ENCODE measurements at regions not wholly inside any gene's neighbourhood (a gene's known extent, or its start where the extent isn't known, plus 50 kb on each side); places are given as distances from the start of the nearest gene placed in this dataset.

DNA sequence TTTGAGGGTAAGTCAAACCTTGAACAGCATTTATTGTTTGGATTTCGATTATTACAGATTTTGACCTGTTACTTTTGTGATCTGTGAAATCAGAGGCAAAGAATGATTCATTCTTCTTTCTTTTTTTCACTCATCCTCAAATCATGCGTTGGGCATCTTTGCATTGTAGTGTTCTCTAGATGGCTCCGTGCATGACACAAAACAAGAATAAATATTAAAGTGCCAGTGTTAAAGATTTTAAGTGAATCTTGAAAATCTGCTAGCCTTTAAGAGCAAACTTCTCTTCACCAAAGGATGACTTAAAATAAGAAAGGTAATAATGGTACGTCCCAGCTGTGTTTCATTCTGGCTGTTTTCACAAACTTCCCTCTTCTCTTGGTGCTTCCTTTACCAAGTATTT lies 361.9 kb upstream of the SMARCA2 start:
- no peak overlapping the region for H3K27ac ChIP-seq (ENCODE audit: low read length)
- no peak overlapping the region for H3K9ac ChIP-seq (ENCODE audit: low read length)
- H3K36me3 ChIP-seq (ENCODE audit: insufficient read depth, low read length): no peaks in the 10 kb centered on the region
- no peak overlapping the region for H2AFZ ChIP-seq (ENCODE audit: low read depth, low read length)
- no peak overlapping the region for H3K4me2 ChIP-seq (ENCODE audit: low read length)
- H3K9me2 ChIP-seq (ENCODE audit: insufficient read depth, low read length): no peaks in the 10 kb centered on the region
- no peaks in the 10 kb centered on the region for H3F3A ChIP-seq (ENCODE audit: insufficient read depth, low read length, poor library complexity, severe bottlenecking)
- TF ChIP-seq, protein P1, sequence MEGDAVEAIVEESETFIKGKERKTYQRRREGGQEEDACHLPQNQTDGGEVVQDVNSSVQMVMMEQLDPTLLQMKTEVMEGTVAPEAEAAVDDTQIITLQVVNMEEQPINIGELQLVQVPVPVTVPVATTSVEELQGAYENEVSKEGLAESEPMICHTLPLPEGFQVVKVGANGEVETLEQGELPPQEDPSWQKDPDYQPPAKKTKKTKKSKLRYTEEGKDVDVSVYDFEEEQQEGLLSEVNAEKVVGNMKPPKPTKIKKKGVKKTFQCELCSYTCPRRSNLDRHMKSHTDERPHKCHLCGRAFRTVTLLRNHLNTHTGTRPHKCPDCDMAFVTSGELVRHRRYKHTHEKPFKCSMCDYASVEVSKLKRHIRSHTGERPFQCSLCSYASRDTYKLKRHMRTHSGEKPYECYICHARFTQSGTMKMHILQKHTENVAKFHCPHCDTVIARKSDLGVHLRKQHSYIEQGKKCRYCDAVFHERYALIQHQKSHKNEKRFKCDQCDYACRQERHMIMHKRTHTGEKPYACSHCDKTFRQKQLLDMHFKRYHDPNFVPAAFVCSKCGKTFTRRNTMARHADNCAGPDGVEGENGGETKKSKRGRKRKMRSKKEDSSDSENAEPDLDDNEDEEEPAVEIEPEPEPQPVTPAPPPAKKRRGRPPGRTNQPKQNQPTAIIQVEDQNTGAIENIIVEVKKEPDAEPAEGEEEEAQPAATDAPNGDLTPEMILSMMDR (IDR thresholded peaks at IDR 0.05; ENCODE audit: poor library complexity, severe bottlenecking): no peak
- TF ChIP-seq, protein P2, sequence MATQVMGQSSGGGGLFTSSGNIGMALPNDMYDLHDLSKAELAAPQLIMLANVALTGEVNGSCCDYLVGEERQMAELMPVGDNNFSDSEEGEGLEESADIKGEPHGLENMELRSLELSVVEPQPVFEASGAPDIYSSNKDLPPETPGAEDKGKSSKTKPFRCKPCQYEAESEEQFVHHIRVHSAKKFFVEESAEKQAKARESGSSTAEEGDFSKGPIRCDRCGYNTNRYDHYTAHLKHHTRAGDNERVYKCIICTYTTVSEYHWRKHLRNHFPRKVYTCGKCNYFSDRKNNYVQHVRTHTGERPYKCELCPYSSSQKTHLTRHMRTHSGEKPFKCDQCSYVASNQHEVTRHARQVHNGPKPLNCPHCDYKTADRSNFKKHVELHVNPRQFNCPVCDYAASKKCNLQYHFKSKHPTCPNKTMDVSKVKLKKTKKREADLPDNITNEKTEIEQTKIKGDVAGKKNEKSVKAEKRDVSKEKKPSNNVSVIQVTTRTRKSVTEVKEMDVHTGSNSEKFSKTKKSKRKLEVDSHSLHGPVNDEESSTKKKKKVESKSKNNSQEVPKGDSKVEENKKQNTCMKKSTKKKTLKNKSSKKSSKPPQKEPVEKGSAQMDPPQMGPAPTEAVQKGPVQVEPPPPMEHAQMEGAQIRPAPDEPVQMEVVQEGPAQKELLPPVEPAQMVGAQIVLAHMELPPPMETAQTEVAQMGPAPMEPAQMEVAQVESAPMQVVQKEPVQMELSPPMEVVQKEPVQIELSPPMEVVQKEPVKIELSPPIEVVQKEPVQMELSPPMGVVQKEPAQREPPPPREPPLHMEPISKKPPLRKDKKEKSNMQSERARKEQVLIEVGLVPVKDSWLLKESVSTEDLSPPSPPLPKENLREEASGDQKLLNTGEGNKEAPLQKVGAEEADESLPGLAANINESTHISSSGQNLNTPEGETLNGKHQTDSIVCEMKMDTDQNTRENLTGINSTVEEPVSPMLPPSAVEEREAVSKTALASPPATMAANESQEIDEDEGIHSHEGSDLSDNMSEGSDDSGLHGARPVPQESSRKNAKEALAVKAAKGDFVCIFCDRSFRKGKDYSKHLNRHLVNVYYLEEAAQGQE (IDR thresholded peaks at IDR 0.05; ENCODE audit: borderline replicate concordance): no peak
- TF ChIP-seq RAD21 (conservative IDR thresholded peaks at IDR 0.05) (no peak), POLR2AphosphoS5 (IDR thresholded peaks at IDR 0.05) (no peak)
- H3K9me3 ChIP-seq (ENCODE audit: low read length): no peaks in the 10 kb centered on the region
- H4K20me1 ChIP-seq (ENCODE audit: insufficient read depth): no peaks in the 10 kb centered on the region
- H3K79me2 ChIP-seq (replicated peaks; ENCODE audit: insufficient read depth, low read length): no peaks in the 10 kb centered on the region
- H3K27me3 ChIP-seq (ENCODE audit: insufficient read depth, low read depth, low read length): no peaks in the 10 kb centered on the region
- H3K4me3 ChIP-seq (ENCODE audit: low read length): no peak overlapping the region

- Histone ChIP-seq H4K20me1 (ENCODE audit: insufficient read depth) (no peaks in the 10 kb centered on the region), H3K79me2 (replicated peaks; ENCODE audit: insufficient read depth, low read length) (no peaks in the 10 kb centered on the region), H3K27me3 (ENCODE audit: insufficient read depth, low read depth, low read length) (no peaks in the 10 kb centered on the region), H3K4me2 (ENCODE audit: low read length) (no peak overlapping the region), H3K36me3 (ENCODE audit: insufficient read depth, low read length) (no peaks in the 10 kb centered on the region), H3K27ac (ENCODE audit: low read length) (no peak overlapping the region), H3K9me3 (ENCODE audit: low read length) (no peaks in the 10 kb centered on the region), H3K9ac (ENCODE audit: low read length) (no peak overlapping the region), H2AFZ (ENCODE audit: low read depth, low read length) (no peak overlapping the region), H3F3A (ENCODE audit: insufficient read depth, low read length, poor library complexity, severe bottlenecking) (no peaks in the 10 kb centered on the region), H3K4me3 (ENCODE audit: low read length) (no peak overlapping the region), H3K9me2 (ENCODE audit: insufficient read depth, low read length) (no peaks in the 10 kb centered on the region)
- TF ChIP-seq SMC3 (conservative IDR thresholded peaks at IDR 0.05; ENCODE audit: poor library complexity) (no peak), POLR2AphosphoS5 (IDR thresholded peaks at IDR 0.05) (no peak), TAF1 (IDR thresholded peaks at IDR 0.05; ENCODE audit: low read depth) (no peak), EZH2 (IDR thresholded peaks at IDR 0.05; ENCODE audit: borderline replicate concordance, insufficient read depth, low read length, poor library complexity, severe bottlenecking) (no peak), MXI1 (conservative IDR thresholded peaks at IDR 0.05; ENCODE audit: poor library complexity, severe bottlenecking) (no peak), EP300 (conservative IDR thresholded peaks at IDR 0.05; ENCODE audit: poor library complexity, severe bottlenecking) (no peak), RAD21 (conservative IDR thresholded peaks at IDR 0.05) (no peak)
- TF ChIP-seq, protein P1 (IDR thresholded peaks at IDR 0.05; ENCODE audit: poor library complexity, severe bottlenecking): no peak
- TF ChIP-seq, protein P2 (IDR thresholded peaks at IDR 0.05; ENCODE audit: borderline replicate concordance): no peak
Observed at GRCh38 chr9:1658661-1659362, 356.3 kb upstream of the SMARCA2 start.

All from neural cell (in vitro differentiated cells).